Umbilical cord (tissue), 1 donor: ENCODE measurements at regions not wholly inside any gene's neighbourhood (a gene's known extent, or its start where the extent isn't known, plus 50 kb on each side); places are given as distances from the start of the nearest gene placed in this dataset.
A peak's percentile ranks its signal among the peaks of the same experiment; 100 is the strongest.

Experiments used
- DNase-seq: peaks from one replicate; pipeline ENCODE4 v3.0.0-alpha.2; 2015; ENCODE audit warnings: low spot score

DNA sequence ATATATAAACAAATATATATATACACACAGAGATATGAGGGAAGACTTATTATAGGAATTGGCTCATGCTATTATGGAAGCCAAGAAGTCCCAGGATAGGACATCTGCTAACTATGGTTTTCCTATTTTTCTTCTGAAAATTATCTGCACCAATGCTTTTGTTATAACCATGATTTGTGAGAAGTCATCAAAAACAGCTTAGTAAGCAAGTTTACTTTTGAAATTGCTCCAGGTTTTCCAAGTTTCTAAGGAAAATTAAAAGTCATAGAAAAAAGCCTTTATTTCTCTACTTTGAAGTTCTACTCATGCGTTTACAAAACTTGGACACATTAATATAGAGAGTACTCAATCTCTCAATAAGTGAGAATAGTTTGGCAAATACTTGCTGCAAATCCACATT is 213.1 kb downstream of the TRAM1L1 start:
- DNase-seq = no peak

DNA sequence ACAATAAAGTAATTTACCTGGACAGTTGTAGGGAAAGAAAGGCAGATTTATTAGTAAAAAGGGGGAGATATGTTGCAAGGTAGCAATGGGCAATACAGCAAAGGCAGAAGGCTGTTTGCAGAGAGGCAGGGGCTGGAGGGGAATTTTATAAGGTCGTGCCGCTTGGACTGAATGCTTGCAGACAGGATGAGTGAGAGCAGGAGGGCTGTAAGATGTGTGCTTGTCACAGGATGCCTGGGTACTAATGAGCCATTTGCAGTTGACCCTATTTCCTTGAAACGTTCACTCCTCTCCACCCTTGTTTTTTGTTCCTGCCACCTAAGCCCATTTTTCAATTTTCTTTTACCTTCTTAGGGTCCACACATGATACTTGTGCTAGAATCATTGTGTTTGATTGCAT is 214.7 kb downstream of the TRAM1L1 start:
- no peak for DNase-seq

GRCh38 chr4:116866106-116866505 is 219.3 kb downstream of the TRAM1L1 start:
- no peak for DNase-seq

DNA sequence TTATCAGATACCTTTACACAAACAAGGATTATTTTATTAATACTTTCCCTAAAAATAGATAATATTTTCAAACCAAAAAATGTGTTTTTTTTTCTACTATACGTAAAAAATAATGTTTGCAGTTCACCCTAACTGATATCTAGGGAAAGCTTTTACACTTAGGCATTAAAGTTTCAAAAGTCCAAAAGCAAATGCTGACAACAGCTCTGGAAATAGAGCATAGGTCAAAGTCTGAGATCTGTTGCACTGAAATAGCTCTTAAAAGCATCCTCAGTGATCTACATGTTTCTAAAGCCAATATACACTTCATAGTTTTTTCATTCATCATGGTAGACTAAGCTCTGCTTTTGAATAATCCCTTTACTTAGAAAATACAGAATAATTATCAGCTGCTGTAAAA is 222.8 kb downstream of the TRAM1L1 start:
- peak; percentile 64 for DNase-seq

- no peak for DNase-seq
These were observed 224.5 kb downstream of the TRAM1L1 start for GRCh38 chr4:116860891-116861290.

DNA sequence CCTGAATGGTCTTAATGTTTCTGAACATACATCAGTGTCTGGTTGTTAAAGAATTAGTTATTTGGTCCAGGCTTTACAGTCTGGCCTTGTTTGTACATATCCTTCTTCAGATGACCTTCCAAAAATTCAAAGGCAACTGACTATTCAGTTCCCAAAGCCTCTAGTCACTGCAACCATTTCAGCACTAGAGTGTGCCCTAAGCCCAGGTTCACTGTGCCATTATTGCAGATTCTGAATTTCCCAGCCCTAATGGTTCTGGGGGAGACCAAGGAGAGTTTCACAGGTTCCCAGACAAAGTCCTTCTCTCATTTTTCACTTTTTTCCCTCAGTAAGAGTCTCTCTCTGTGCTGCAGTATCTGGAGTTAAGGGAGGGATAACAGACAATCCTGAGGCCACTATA is 235.8 kb downstream of the TRAM1L1 start:
- no peak for DNase-seq

DNA sequence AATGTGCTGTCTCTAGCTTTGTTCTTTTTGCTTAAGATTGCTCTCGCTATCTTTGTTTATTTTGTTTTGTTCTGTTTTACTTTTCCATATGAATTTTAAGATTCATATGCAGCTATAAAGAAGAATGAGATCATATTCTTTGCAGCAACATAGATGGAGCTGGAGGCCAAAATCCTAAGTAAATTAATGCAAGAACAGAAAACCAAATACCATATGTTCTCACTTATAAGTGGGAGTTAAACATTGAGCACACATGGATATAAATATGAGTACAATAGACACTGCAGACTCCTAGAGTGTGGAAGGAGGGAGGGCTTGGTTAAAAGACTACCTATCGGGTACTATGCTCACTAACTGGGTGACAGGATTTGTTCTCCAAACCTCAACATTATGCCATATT is 237.8 kb downstream of the TRAM1L1 start:
- DNase-seq = no peak

GRCh38 chr4:116839826-116840225 is 245.6 kb downstream of the TRAM1L1 start:
- DNase-seq = no peak

DNA sequence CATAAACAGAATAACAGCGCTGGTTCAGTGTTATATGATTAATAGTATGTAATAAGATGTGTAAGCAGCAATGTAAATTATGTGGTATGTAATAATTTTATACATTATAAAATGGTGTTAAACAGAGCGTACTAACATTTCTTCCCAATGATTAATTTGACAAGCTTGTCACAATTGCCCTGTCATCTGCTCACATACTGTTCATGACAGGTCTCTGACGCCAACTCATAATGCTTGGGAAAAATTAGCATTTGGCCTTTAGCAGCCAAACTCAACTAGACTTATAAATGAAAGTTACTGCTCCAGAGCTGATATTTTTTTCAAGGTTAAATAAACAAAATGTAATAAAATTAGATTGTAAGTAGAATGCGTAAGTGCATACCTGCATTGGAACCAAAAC is 246.8 kb downstream of the TRAM1L1 start:
- no peak for DNase-seq

DNA sequence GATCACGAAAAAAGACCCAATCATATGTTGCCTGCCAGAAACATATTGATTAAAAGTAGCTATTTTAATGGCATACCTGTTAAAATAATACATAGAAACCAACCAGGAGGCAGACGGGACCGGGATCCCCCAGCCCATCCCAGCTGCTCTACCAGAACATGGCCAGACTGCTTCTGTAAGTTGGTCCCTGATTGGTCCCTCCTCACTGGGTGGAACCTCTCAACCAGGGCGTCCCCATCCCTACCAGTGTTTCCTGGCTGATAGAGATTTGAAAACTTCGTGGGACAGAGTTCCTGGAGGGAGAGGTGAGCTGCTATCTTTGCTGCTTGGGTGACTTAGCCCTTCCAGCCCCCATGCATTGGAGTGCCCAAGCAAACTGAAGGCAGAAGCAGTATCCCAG is 256.2 kb downstream of the TRAM1L1 start:
- DNase-seq = no peak

DNA sequence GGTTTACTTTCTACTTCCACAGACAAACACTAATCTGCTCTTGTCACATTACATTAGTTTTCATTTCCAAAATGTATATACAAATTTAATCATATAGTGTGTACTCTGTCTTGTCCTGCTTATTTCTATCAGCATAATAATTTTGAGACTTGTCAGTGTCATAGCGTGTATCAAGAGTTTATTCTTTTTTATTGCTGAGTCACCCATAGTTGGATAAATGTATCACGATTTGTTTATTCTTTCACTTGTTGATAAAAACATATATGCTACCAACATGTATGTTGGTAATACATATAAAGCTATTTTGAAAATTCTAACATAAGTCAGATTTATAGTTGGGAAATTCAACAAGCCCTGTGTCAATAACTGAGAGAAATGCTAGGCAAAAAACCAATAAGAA is 261.2 kb downstream of the TRAM1L1 start:
- DNase-seq = no peak

DNA sequence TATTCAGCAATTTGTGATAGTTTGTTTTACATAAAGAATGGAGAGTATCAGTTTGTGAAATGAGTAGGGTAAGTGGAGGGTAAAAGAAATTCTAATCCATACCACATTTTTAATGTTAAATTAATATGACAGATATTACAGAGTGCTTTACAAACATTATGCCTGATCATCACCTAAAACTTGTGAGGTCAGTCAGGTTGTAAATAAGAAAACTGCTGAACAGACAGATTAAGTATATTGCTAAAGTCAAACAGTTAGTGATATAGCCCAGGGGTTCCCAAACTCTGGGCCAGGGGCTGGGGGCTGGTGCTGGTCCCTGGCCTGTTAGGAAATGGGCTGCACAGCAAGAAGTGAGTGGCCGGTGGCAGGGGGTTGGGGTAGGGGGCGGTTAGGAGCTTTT is 273.6 kb downstream of the TRAM1L1 start:
- DNase-seq = no peak

DNA sequence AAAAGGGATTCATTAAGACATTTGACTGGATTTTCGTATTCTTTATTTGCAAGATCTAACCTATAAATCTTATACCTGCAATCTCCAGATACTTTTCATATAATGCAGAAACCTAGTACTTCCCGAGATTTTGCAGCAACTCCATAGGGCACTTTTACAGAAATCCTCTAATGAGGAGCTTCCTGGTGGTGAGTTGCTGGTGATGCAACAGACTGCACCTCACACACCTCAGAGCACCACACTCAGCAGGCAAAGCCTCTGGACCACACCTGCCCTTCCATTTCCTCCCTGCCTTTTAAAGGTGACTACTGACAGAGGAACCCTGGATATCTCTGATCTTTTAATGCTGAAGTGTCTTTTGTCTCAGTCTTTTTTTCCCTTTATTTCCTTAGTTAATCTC is 289.4 kb downstream of the TRAM1L1 start:
- DNase-seq = no peak

- DNase-seq = no peak
These were observed 296.7 kb downstream of the TRAM1L1 start for GRCh38 chr4:116788723-116789122.

- peak; percentile 5 for DNase-seq
These were observed 330.3 kb downstream of the TRAM1L1 start for GRCh38 chr4:116755051-116755450.

GRCh38 chr4:116752027-116752426 is 333.3 kb downstream of the TRAM1L1 start:
- DNase-seq = no peak

GRCh38 chr4:116736756-116737155 is 348.6 kb downstream of the TRAM1L1 start:
- no peak for DNase-seq

DNA sequence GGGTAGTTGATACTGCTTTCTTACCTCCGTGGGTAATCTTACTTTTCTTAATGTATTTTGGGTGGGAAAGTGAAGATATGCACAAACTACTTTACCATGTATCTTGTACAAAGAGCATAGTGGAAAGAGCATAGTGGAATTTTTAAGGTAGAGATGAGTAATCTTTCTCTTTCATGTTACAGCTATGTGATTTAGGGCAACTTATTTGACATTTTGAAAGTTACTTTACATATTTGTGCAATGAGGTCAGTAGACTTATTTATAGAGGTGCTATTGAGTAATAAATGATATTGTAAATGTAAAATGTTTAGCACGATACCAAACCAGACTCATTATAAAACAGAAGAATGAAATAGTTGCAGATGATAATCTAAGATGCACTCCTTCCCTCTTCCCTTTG is 351.2 kb downstream of the TRAM1L1 start:
- DNase-seq = no peak

- no peak for DNase-seq
These were observed 352.0 kb downstream of the TRAM1L1 start for GRCh38 chr4:116733370-116733769.

- no peak for DNase-seq
These were observed 358.9 kb downstream of the TRAM1L1 start for GRCh38 chr4:116726523-116726922.

DNA sequence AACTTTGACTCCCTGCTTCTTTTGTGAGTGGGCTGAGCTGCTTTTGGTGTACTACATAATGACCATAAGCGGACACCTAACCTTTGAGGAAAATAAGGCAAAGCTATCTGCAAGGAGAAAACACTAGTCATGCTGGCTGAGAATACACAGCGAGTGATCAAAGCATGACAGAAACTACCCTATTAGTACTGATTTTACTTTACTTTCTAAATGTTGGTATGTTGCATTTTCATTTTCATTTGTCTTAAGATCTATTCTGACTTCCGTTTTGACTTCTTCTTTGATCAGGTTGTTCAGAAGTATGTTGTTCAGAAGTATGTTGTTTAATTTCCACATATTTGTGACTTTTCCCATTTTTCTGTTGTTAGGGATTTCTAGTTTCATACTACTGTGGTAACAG is 361.1 kb downstream of the TRAM1L1 start:
- no peak for DNase-seq

DNA sequence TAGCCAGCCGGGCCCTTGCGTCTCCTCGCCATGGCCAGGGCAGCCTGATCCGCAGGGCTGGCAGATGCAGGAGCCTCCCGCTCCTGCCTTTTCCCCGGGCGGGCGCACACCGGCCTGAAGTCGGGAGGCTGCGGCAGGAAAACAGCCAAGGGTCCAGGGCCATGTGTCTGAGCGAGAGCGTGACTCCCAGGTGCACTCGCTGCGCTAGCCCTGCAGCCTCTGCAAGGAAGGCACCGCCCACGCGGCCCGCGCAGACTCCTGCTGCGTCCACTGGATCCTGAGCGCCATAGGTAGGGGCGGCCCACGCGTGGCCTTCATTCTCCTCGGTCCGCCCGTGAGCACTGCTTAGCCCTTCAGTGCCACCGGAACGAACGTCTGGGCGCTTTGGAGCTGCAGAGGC is 379.9 kb downstream of the TRAM1L1 start:
- DNase-seq = no peak

- DNase-seq = no peak
These were observed 382.4 kb downstream of the TRAM1L1 start for GRCh38 chr4:116702949-116703348.

GRCh38 chr4:116688536-116688935 is 396.8 kb downstream of the TRAM1L1 start:
- DNase-seq = no peak

- DNase-seq = no peak
These were observed 417.2 kb downstream of the TRAM1L1 start for GRCh38 chr4:116668190-116668589.
